Endometrial microvascular endothelial cells (primary cell): ENCODE measurements at regions not wholly inside any gene's neighbourhood (a gene's known extent, or its start where the extent isn't known, plus 50 kb on each side); places are given as distances from the start of the nearest gene placed in this dataset.
"Not testable (repeated sequence)": the region's sequence is repeated elsewhere in the genome, so short reads cannot be mapped to it uniquely, and the experiment has no call there.

Source experiments
- in situ Hi-C: cut with HindIII; loops from 2 replicates; pipeline ENCODE4 v1.10.0; 2017; ENCODE audit warnings: low sequenced_read_pairs, low pct_unique_long_range_greater_than_20kb; ENCODE audit errors: inconsistent ontology term

GRCh38 chr1:30009720-30010119 lies 713.7 kb downstream of the MATN1 start:
- in situ Hi-C loops = no loop called here

GRCh38 chr1:30008998-30009657 lies 714.3 kb downstream of the MATN1 start:
- in situ Hi-C loops = no loop called here

GRCh38 chr1:30008372-30008997 lies 714.9 kb downstream of the MATN1 start:
- in situ Hi-C loops = no loop called here

GRCh38 chr1:30005972-30006619 lies 717.3 kb downstream of the MATN1 start:
- in situ Hi-C loops = no loop called here

- in situ Hi-C loops = no loop called here
Measured at GRCh38 chr1:30001732-30002039, 721.7 kb downstream of the MATN1 start.

GRCh38 chr1:30001011-30001731 lies 722.2 kb downstream of the MATN1 start:
- in situ Hi-C loops = no loop called here

GRCh38 chr1:30000266-30000665 lies 723.1 kb downstream of the MATN1 start:
- in situ Hi-C loops = no loop called here

GRCh38 chr1:29999595-29999994 lies 723.8 kb downstream of the MATN1 start:
- in situ Hi-C loops = no loop called here

GRCh38 chr1:29998686-29999085 lies 724.7 kb downstream of the MATN1 start:
- in situ Hi-C loops = no loop called here

- in situ Hi-C loops = not testable (repeated sequence)
Measured at GRCh38 chr1:29997818-29998217, 725.6 kb downstream of the MATN1 start.

- in situ Hi-C loops = no loop called here
Measured at GRCh38 chr1:29993950-29994349, 729.4 kb downstream of the MATN1 start.

- in situ Hi-C loops = no loop called here
Measured at GRCh38 chr1:29991815-29992214, 731.6 kb downstream of the MATN1 start.

- in situ Hi-C loops = no loop called here
Measured at GRCh38 chr1:29991025-29991424, 732.4 kb downstream of the MATN1 start.

- in situ Hi-C loops = no loop called here
Measured at GRCh38 chr1:29990304-29990703, 733.1 kb downstream of the MATN1 start.

GRCh38 chr1:29986986-29987385 lies 736.4 kb downstream of the MATN1 start:
- in situ Hi-C loops = no loop called here

GRCh38 chr1:29985606-29985945 lies 737.8 kb downstream of the MATN1 start:
- in situ Hi-C loops = no loop called here

GRCh38 chr1:29984862-29985605 lies 738.4 kb downstream of the MATN1 start:
- in situ Hi-C loops = no loop called here

- in situ Hi-C loops = no loop called here
Measured at GRCh38 chr1:29984166-29984861, 739.1 kb downstream of the MATN1 start.

- in situ Hi-C loops = no loop called here
Measured at GRCh38 chr1:29983321-29983720, 740.1 kb downstream of the MATN1 start.
